Limb (tissue), 2 donors: ENCODE measurements at regions not wholly inside any gene's neighbourhood (a gene's known extent, or its start where the extent isn't known, plus 50 kb on each side); places are given as distances from the start of the nearest gene placed in this dataset.

Source experiments
- DNase-seq, 2 donors: peaks; one replicate each; pipeline ENCODE4 v3.0.0-alpha.2; 2016; ENCODE audit errors: extremely low spot score in 2 of 2

GRCh38 chr16:73232555-73233328 lies 184.8 kb upstream of the ZFHX3 start:
- DNase-seq, result peak; percentile 37 to 70

DNA sequence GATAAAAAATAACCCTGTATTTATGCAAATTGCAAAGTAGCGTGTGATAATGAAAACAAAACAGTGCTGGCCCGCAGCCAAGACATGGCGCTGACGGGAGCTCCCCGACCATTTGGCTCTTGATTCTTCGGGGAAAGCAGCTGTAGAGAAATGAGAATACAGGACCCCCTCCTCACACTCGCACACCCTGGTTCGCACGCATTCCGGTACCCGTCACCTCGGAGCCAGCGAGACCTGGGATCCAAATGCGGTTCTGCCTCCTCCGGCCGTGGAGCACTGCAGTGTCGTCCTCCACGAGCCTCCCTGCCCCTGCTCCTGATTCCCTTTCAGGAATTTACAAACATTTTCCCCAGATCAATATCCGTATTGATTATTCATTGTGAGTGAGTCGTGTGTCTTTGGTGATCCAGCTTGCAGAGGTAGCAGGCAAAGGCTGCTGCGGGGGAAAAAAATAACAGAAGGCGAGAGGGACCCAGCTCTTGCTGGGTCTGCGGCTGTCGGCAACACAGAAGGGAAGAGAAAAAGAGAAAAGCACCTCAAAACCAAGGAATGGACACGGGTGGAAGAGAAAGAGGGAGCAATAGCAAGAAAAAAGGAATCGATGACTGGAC lies 184.1 kb upstream of the ZFHX3 start:
- peak in 1 of 2 donors; percentile 55 for DNase-seq

DNA sequence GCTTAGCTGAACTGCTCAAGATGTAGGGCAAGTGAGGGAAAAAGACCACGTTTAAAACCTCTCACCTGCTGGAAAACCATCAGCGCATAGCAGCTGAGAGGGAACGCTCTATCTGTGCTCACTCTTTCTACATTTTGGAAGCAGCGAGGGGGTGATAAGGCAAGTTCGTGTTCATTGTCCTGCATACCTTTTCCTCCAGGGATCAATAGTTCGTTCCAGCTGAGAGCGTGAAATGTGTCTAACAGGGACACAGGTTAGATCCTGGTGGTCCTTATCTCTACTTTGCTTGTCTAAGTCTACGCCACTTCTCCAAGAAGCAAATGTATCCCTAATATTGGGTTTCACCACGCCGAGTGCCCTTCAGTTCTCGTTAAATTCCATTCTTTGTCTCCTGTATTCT lies 183.5 kb upstream of the ZFHX3 start:
- no peak for DNase-seq

DNA sequence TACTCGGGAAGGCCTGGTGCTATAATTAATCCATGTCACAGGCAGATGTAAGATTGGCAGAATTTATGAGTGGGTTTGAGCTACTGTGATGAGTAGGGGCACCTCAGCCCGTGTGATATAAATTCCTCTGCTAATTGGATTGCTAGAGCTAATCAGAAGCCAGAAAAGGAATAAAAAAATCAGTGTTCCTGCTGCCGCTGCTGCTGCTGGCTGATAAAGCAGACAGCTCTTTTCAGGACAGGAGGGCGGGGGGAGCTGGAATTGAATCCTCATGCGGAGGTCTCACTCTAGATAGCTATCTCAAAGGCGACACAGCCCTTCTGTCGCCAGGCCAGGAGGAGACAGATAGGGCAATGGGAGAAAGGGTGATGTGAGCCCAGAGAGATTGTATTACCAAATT lies 182.7 kb upstream of the ZFHX3 start:
- DNase-seq, result no peak

DNA sequence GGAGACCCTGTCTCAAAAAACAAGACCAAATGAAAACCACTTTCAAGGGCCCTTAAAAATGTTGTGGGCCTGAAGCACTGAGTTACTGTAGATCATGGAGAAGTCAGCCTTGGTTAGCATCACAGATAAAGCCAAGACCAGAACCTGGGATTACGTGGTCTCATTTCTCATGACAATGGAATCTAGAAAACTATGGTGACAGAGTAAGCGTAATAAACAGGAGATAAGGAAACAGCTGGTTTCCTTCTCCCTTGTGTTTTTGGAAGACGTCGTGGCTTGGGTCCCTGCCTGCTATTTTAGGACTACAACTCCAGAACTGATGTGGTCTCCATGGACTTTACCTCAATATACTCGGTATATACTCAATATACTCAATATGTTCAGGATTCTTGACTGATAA lies 180.7 kb upstream of the ZFHX3 start:
- no peak for DNase-seq

GRCh38 chr16:73226675-73227074 lies 178.7 kb upstream of the ZFHX3 start:
- no peak for DNase-seq

GRCh38 chr16:73225983-73226382 lies 178.1 kb upstream of the ZFHX3 start:
- DNase-seq, result no peak

DNA sequence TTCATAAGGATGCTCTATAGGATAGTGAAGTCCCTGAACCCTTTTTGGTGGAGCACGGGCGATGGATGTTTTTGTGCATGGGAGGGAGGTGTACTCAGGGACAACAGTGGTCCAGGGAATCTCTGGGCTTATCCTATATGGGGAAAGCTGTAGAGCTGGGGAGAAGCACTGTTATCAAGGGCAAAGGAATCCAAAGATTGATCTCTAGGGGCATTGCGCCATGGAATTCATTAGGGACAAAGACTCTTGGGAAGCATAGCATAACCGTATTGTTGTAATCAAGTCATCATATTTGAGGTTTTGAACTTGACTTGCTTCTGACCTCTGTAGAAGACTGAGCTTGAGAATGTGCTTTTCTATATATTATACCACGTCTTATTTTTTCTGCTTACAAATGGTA lies 172.9 kb upstream of the ZFHX3 start:
- no peak for DNase-seq

- DNase-seq, result no peak
Measured at GRCh38 chr16:73219176-73219575, 171.2 kb upstream of the ZFHX3 start.

GRCh38 chr16:73217654-73218053 lies 169.7 kb upstream of the ZFHX3 start:
- DNase-seq, result no peak

DNA sequence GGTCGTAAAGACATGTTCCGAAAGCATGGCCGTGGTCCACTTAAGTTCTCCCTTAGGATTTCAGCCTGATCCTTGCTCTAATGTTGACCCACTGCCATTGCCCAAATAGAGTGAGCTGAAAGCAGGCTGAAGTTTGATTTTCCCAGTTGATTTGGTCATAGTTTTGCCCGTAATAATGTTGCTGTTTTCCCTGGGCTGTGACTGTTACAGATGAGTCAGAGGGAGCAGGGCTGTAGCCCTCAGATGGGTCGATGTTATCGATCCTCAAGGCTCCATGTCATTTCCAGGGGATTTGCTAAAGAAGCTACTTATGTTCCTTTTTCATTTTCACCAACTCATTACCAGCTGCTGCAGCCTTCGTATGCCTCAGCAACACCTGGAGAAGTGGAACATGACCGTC lies 169.0 kb upstream of the ZFHX3 start:
- no peak for DNase-seq

GRCh38 chr16:73215678-73216377 lies 167.9 kb upstream of the ZFHX3 start:
- no peak for DNase-seq

DNA sequence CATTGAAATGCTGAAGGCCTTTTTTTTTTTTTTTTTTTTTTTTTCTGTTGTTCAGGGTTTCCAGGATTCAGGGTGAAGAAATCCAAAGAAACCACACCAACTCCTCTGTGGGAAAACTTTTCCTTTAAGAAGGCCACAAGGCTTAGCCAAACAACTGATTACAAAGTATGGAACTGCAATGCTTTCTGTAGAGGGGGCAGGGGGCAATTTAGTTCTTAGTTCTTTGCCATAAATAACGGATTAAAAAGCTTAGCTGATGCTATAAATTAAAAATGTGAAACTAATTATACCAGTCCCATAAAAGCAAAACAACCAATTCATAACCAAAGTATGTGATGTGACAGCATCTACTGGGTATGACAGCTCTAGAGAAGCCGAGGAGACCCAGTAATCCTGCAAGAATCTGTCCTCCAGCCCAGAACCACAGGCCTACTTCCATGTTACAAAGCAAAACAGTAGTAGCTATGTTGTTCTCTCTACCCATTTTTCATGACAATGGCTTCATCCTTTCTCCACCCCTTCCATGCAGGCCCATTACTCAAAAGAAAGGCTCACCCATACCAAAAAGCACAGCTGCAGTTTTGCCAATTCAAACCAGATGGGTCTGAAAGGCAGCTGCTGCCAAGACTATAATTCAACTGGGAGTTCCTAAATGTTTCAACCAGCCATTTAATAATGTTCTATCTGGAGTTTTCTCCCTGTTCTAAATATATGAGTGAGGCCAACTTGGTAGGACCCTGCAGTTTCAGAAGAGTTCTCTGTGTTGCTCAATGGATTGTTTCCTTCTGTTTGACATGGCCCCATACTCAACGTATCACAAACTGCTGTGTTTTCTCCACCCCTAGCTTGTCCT lies 167.1 kb upstream of the ZFHX3 start:
- peak; percentile 36 to 46 for DNase-seq

DNA sequence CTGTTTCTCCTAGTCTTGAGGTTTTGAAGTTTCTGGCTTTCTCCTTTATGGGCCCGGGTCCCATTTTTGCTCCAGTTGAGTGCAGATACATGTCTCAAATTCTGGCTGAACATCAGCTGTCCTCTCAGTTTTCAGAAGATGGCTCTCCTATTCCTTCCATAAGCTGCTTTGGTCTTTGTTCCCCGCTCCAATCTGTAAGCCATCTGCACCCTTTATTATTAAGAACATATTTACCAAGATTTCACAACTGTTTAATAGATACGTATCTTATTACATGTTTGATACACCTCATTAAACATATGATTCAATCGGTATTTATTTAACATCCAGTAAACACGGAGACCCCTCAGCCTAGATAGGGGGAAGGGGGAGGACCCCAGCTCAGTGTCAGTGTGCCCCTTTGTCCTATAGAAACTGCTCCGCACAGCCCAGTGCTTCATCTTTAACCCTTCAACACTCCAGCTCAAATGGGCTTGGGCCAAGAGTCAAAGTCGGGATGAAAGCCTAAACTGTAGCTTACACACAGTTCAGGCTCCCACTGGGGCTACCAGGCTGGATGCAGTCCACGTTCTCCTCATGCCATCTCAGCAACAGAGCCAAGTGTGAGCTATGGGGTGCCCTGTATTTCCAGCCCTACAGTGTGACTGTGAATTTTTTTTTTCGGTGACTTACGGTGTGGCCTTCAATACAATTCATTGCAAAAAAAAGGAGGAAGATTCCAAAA lies 166.0 kb upstream of the ZFHX3 start:
- peak; percentile 59 to 71 for DNase-seq

GRCh38 chr16:73212431-73212830 lies 164.5 kb upstream of the ZFHX3 start:
- no peak for DNase-seq

DNA sequence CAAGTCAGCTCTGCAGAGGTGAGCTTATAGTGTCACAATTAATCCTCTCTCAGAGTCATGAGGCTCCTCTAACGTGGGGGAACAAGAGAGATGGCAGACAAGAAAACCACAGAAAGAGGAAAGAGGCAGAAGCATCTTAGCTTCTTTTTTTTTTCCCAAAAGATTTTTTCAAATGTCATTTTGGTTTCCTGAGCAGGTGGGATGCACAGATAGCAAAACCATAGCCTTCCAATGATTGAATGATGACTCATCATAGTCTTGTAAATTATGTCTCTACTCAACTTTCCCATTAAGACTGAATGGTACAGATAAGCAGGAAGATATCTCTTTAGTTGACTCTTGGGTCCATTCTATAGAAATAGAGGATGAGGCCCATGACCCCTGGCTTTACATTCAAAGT lies 162.8 kb upstream of the ZFHX3 start:
- DNase-seq, result no peak

DNA sequence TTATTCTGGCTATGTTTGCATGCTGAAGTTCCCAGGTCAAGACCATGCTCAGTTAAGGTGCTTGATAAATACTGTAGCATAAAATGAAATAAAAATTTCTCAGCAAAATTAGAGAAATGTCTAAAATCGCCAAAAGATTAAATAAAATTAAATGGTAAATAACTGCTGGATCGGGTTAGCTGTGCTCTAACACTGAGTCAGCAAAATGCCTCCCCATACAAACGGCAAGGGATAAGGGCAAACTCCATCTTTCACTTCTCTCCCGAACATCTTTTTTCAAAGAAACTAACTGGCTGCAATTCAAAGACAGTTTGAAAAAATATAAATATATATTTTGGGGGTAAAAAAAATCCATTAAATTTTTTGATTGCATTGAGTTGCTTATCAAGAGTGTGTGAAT lies 162.2 kb upstream of the ZFHX3 start:
- no peak for DNase-seq

- no peak for DNase-seq
Measured at GRCh38 chr16:73209190-73209589, 161.3 kb upstream of the ZFHX3 start.

GRCh38 chr16:73206151-73206707 lies 158.3 kb upstream of the ZFHX3 start:
- DNase-seq, result no peak

DNA sequence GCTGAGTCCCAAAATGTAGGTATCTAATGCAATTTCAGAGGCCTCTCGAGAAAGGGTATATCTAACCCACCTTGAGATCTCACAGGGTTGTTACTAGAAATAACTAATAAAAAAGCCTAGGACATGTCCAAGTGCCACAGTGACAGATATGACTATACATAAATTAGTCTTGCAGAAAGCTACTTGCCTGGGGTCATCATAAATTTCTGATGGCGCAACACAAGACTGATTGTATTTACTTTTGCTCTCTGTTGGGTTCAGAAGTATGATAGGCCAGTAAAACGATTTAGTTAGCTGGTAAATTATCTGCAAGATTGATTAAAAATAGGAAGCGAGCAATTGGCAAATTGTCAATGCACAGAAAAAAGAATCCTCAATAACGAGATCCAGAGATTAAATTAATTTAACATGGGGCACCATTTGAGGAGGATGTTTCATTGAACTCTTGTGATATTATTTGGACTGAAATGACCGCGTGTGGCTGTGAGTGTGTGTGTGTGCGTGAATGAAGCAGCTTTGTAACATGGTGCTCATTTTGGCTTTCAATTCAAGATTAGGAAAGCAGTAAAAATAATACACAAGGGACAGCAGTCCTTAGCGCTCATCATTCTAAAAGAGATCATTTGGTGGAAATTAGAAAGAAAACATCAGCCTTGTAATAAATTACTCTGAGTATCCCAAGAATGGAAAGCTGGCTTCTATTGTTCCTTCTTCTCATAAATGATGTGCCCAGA lies 157.4 kb upstream of the ZFHX3 start:
- no peak for DNase-seq
